ENCODE measurements at regions not wholly inside any gene's neighbourhood (a gene's known extent, or its start where the extent isn't known, plus 50 kb on each side); places are given as distances from the start of the nearest gene placed in this dataset.

DNA sequence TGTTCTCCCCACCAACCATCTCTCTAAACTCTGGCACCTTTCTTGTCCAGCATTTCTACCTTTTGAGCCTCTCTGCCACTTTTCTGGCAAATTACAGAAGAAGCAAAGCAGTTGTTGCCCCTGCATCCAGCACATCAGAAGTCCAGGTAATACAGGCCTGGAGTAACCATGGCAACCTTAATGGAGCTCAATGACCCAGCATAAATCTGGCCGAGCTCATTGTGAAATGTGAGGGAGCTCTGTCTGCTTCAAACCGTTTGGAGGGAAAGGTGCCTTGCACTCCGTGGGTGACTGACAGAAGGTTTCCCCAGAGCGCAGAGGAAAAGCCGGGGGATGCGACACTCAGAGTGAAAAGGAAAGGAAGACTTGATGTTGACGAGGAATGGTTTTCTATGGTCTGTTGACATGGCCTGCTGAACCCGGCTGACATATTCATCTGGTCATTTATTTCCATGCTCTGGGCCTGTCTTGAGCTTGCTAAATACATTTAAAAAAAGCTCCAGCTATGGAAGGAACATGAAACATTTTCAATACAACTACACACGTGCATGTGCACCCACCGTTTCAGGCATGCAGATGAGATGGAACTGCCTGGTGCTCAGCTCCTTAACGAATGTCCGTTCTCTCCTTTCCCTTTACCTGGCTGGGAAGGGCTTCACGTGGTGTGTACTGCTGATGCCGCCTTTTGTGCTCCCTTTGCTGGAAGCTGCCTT lies 74.9 kb downstream of the ADRA2A start:
- Histone ChIP-seq H3K27me3 (no peaks in the 10 kb centered on the region), H3K36me3 (no peaks in the 10 kb centered on the region), H3K4me3 (no peak overlapping the region), H3K27ac (no peak overlapping the region), H3K4me1 (ENCODE audit: low read depth) (no peaks in the 10 kb centered on the region), H3K9me3 (ENCODE audit: low read depth) (no peaks in the 10 kb centered on the region)
- no peak for TF ChIP-seq CTCF (IDR thresholded peaks at IDR 0.05; ENCODE audit: low read depth, low read length)
- no peak for DNase-seq (ENCODE audit: low read depth in 1 of 2, low spot score in 1 of 2)

- DNase-seq (ENCODE audit: low read depth in 1 of 2, low spot score in 1 of 2), result no peak
- H3K27me3 ChIP-seq, result peaks cover 3% of the 10 kb centered on the region
- H3K4me3 ChIP-seq, result no peak overlapping the region
- H3K9me3 ChIP-seq (ENCODE audit: low read depth), result no peaks in the 10 kb centered on the region
- H3K36me3 ChIP-seq, result no peaks in the 10 kb centered on the region
- no peak for TF ChIP-seq CTCF (IDR thresholded peaks at IDR 0.05; ENCODE audit: low read depth, low read length)
- H3K4me1 ChIP-seq (ENCODE audit: low read depth), result no peaks in the 10 kb centered on the region
- no peak overlapping the region for H3K27ac ChIP-seq
Measured at GRCh38 chr10:111156754-111157153, 79.9 kb downstream of the ADRA2A start.

GRCh38 chr10:111158595-111158994 lies 81.8 kb downstream of the ADRA2A start:
- Histone ChIP-seq H3K36me3 (no peaks in the 10 kb centered on the region), H3K27me3 (peaks cover 3% of the 10 kb centered on the region), H3K4me3 (no peak overlapping the region), H3K27ac (no peak overlapping the region), H3K9me3 (ENCODE audit: low read depth) (no peaks in the 10 kb centered on the region), H3K4me1 (ENCODE audit: low read depth) (no peaks in the 10 kb centered on the region)
- no peak for DNase-seq (ENCODE audit: low read depth in 1 of 2, low spot score in 1 of 2)
- TF ChIP-seq CTCF (IDR thresholded peaks at IDR 0.05; ENCODE audit: low read depth, low read length), result no peak

DNA sequence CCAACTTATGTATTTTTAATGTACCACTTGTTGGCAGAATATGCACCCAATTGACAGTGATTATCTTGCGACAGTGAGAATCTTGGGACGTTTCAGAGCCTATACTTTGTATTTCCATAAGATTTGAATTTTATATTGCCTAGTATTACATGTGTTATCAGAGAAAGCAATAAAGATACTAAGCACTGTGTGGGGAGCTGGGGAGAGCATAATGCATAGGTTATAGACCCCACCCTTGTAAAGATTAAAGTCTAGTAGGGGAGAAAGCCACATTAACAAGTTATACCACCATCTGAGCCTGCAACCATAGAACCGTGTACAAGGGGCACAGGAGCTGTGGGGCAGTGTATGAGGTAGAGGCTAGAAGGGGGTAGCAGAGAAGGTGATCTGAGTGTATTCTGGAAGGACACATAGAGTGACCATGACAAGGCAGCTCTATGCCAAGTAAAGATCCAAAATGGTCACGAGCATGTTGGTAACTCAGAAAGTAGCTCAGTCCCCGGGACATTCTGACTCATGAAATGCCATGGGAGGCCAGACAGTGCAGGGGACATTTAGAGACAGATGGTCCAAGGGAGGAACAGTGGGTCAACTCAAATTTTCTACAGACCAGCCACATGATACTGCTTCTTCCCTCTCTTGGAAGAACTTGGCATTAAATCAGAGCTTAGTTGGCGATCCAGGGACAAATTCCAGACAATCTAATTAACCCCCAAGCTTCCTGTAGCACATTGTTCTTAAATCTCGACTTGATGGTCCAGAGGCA lies 84.5 kb downstream of the ADRA2A start:
- Histone ChIP-seq H3K4me1 (ENCODE audit: low read depth) (no peaks in the 10 kb centered on the region), H3K27ac (no peak overlapping the region), H3K9me3 (ENCODE audit: low read depth) (no peaks in the 10 kb centered on the region), H3K36me3 (no peaks in the 10 kb centered on the region), H3K27me3 (peaks cover 3% of the 10 kb centered on the region), H3K4me3 (no peak overlapping the region)
- no peak for DNase-seq (ENCODE audit: low read depth in 1 of 2, low spot score in 1 of 2)
- TF ChIP-seq CTCF (IDR thresholded peaks at IDR 0.05; ENCODE audit: low read depth, low read length), result no peak

GRCh38 chr10:111171183-111171582 lies 94.4 kb downstream of the ADRA2A start:
- H3K27ac ChIP-seq, result no peak overlapping the region
- no peaks in the 10 kb centered on the region for H3K4me1 ChIP-seq (ENCODE audit: low read depth)
- H3K4me3 ChIP-seq, result no peak overlapping the region
- DNase-seq (ENCODE audit: low read depth in 1 of 2, low spot score in 1 of 2), result no peak
- TF ChIP-seq CTCF (IDR thresholded peaks at IDR 0.05; ENCODE audit: low read depth, low read length), result no peak
- H3K36me3 ChIP-seq, result no peaks in the 10 kb centered on the region
- H3K27me3 ChIP-seq, result no peaks in the 10 kb centered on the region
- no peaks in the 10 kb centered on the region for H3K9me3 ChIP-seq (ENCODE audit: low read depth)

Data from cardiac muscle cell (in vitro differentiated cells and primary cell).